Fibroblast of lung (primary cell): ENCODE measurements at regions not wholly inside any gene's neighbourhood (a gene's known extent, or its start where the extent isn't known, plus 50 kb on each side); places are given as distances from the start of the nearest gene placed in this dataset.

Experiments used
- EZH2 ChIP-seq: IDR thresholded peaks from 2 replicates; pipeline ENCODE4 v1.5.1; 2012; ENCODE audit warnings: low read length, control low read depth, mild to moderate bottlenecking; ENCODE audit errors: missing control alignments
- TF ChIP-seq, protein P1 (sequence below), 2 donors: IDR thresholded peaks in 1 of 2; conservative IDR thresholded peaks in 1 of 2; 1 replicate in 1 of 2; 2 replicates in 1 of 2; pipeline ENCODE4 v1.5.1; 2011 to 2012; ENCODE audit warnings: low read length in 2 of 2, control low read depth in 1 of 2, inconsistent platforms in 1 of 2, low read depth in 1 of 2, mild to moderate bottlenecking in 1 of 2

- TF ChIP-seq, protein P1, sequence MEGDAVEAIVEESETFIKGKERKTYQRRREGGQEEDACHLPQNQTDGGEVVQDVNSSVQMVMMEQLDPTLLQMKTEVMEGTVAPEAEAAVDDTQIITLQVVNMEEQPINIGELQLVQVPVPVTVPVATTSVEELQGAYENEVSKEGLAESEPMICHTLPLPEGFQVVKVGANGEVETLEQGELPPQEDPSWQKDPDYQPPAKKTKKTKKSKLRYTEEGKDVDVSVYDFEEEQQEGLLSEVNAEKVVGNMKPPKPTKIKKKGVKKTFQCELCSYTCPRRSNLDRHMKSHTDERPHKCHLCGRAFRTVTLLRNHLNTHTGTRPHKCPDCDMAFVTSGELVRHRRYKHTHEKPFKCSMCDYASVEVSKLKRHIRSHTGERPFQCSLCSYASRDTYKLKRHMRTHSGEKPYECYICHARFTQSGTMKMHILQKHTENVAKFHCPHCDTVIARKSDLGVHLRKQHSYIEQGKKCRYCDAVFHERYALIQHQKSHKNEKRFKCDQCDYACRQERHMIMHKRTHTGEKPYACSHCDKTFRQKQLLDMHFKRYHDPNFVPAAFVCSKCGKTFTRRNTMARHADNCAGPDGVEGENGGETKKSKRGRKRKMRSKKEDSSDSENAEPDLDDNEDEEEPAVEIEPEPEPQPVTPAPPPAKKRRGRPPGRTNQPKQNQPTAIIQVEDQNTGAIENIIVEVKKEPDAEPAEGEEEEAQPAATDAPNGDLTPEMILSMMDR (conservative IDR thresholded peaks at IDR 0.05 in 1 of 2, IDR thresholded peaks at IDR 0.05 in 1 of 2; ENCODE audit: low read depth in 1 of 2, low read length in 2 of 2): no peak
- no peak for TF ChIP-seq EZH2
Measured at GRCh38 chr5:165282491-165282890, 1777.1 kb downstream of the MAT2B start.
